ENCODE measurements at regions not wholly inside any gene's neighbourhood (a gene's known extent, or its start where the extent isn't known, plus 50 kb on each side); places are given as distances from the start of the nearest gene placed in this dataset.
"Not testable (repeated sequence)": the region's sequence is repeated elsewhere in the genome, so short reads cannot be mapped to it uniquely, and the experiment has no call there.

DNA sequence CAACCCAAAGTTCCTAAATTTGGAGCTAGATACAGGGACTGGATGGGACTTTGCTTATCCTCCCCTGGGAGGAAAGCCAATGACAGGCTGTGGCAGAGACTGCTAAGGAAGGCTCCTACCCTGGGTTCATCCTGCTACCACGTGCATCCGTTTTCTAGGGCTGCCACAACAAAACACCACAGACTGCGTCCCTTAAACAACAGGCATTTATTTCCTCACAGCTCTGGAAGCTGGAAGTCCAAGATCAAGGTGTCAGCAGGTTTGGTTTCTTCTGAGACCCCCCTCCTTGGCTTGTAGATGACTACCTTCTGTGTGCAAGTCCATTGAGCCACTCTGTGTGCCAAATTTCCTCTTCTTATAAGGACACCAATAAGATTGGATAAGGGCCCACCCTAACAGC is 263.9 kb downstream of the FAM43A start:
- Mint-ChIP-seq H3K4me3 (no peak overlapping the region), H3K36me3 (ENCODE audit: low read depth) (no peaks in the 10 kb centered on the region), H3K9me3 (peaks cover 6% of the 10 kb centered on the region), H3K27ac (no peak overlapping the region), H3K4me1 (ENCODE audit: low read depth) (no peaks in the 10 kb centered on the region), H3K27me3 (ENCODE audit: low read depth) (no peaks in the 10 kb centered on the region)
- intact Hi-C loops (cut with micrococcal nuclease) = no loop called here
- no peak for DNase-seq
- CTCF ChIA-PET = no interaction called here

DNA sequence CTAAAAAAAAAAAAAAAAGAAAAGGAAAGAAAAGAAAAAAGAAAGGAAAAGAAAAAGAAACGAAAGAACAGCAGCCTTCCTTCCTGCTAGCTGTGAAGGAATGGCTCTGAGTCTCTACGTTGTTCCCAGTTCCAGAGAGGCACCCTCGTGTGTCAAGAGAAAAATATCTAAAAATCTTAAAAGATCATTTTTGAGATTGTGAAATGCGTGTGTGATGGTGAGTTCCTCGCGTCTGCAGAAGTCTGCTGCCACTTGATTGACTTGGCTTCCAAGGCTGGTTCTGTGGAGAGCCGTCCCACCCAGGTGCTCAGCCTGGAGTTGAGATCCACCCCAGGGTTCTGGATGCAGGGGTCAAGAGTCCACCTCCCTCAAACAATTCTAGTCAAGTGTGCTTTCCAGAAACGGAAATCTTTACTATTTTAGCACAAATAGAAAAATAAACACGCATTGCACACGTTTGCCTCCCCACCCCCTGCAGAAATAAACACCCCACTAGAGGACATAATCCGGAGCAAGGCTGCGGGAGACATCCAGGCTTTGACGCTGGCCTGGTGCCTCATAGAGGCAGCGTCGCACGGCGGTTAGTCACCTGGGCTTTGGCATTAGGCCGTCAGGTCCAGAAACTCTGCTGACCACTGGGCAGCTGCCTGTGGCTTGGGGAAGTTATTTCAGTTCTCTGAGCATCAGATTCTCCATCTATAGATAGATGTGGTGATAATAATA is 265.4 kb downstream of the FAM43A start:
- H3K27me3 Mint-ChIP-seq (ENCODE audit: low read depth) = no peaks in the 10 kb centered on the region
- H3K27ac Mint-ChIP-seq = no peak overlapping the region
- CTCF ChIA-PET = no interaction called here
- no peaks in the 10 kb centered on the region for H3K36me3 Mint-ChIP-seq (ENCODE audit: low read depth)
- intact Hi-C loops (cut with micrococcal nuclease) = no loop called here
- H3K9me3 Mint-ChIP-seq = peaks cover 6% of the 10 kb centered on the region
- no peak overlapping the region for H3K4me3 Mint-ChIP-seq
- H3K4me1 Mint-ChIP-seq (ENCODE audit: low read depth) = no peaks in the 10 kb centered on the region
- DNase-seq = no peak

DNA sequence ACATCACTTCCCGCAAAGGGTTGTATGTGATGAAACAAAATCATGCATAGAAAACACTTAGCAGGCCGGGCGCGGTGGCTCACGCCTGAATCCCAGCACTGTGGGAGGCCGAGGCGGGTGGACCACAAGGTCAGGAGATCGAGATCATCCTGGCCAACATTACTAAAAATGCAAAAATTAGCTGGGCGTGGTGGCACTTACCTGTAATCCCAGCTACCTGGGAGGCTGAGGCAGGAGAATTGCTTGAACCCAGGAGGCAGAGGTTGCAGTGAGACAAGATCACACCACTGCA is 265.9 kb downstream of the FAM43A start:
- H3K27ac Mint-ChIP-seq; H3K4me1 Mint-ChIP-seq (ENCODE audit: low read depth); intact Hi-C loops (cut with micrococcal nuclease); H3K36me3 Mint-ChIP-seq (ENCODE audit: low read depth); CTCF ChIA-PET; H3K9me3 Mint-ChIP-seq; H3K27me3 Mint-ChIP-seq (ENCODE audit: low read depth); DNase-seq; H3K4me3 Mint-ChIP-seq: not testable (repeated sequence)

DNA sequence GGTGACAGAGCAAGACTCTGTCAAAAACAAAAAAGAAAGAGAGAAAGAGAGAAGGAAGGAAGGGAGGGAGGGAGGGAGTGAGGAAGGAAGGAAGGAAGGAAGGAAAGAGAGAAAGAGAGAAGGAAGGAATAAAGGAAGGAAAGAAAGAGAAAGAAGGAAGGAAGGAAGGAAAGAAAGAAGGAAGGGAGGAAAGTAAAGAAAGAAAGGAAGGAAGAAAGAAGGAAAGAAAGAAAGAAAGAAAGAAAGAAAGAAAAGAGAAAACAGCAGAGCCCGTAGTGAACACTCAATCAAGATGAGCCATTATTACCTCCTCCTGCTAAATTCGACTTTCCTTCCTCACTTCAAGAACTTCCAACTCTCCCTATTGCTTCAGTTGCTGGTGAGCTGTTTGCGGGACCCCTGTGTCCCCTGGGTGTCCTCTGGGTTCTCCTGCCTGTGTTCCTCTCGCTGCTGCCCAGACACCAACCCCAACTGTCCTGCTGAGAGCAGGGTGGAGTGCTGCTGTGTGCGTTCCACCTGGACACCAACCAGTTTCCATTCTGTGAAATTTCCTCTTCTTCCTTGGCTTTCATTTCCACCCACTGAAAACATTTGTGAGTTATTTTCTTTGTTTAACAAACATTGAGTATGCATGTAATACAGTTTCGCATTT is 266.4 kb downstream of the FAM43A start:
- Mint-ChIP-seq H3K4me3 (no peak overlapping the region), H3K9me3 (peaks cover 6% of the 10 kb centered on the region), H3K27ac (no peak overlapping the region), H3K27me3 (ENCODE audit: low read depth) (no peaks in the 10 kb centered on the region), H3K4me1 (ENCODE audit: low read depth) (no peaks in the 10 kb centered on the region), H3K36me3 (ENCODE audit: low read depth) (no peaks in the 10 kb centered on the region)
- CTCF ChIA-PET = no interaction called here
- DNase-seq = no peak
- intact Hi-C loops (cut with micrococcal nuclease) = no loop called here

DNA sequence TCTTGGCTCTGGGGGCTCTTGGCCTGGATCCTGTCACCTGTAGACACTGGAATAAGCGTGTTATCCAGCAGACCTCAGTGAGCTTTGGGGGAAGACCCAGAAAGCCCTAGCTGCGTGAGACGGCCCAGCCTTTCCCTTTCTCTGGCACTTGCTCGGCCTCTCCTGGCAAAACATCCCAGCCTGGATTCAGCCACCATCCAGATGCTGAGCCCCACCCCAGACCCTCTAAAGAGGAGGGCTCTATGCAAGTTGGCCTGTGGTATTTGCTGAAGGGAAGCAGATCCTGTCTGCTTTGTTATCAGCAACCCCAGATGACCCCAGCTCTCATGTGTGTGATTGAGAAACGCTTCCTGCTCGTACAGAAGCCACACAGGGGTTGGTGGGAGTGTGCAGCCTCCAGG is 267.2 kb downstream of the FAM43A start:
- Mint-ChIP-seq H3K27me3 (ENCODE audit: low read depth) (no peaks in the 10 kb centered on the region), H3K4me3 (no peak overlapping the region), H3K36me3 (ENCODE audit: low read depth) (no peaks in the 10 kb centered on the region), H3K9me3 (peaks cover 4% of the 10 kb centered on the region), H3K27ac (no peak overlapping the region), H3K4me1 (ENCODE audit: low read depth) (no peaks in the 10 kb centered on the region)
- no peak for DNase-seq
- CTCF ChIA-PET = interaction anchor here (0.5 kb wide), 1 partner anchor 10 kb away, joined by 3 read pairs; no protein-coding TSS in a partner anchor
- intact Hi-C loops (cut with micrococcal nuclease) = no loop called here

- intact Hi-C loops (cut with micrococcal nuclease) = no loop called here
- no peaks in the 10 kb centered on the region for H3K27me3 Mint-ChIP-seq (ENCODE audit: low read depth)
- H3K4me1 Mint-ChIP-seq (ENCODE audit: low read depth) = no peaks in the 10 kb centered on the region
- no peaks in the 10 kb centered on the region for H3K36me3 Mint-ChIP-seq (ENCODE audit: low read depth)
- H3K27ac Mint-ChIP-seq = no peak overlapping the region
- no peak overlapping the region for H3K4me3 Mint-ChIP-seq
- H3K9me3 Mint-ChIP-seq = peaks cover 2% of the 10 kb centered on the region
- CTCF ChIA-PET = no interaction called here
- no peak for DNase-seq
These were observed 267.6 kb downstream of the FAM43A start for GRCh38 chr3:194953291-194953690.

- Mint-ChIP-seq H3K9me3 (no peaks in the 10 kb centered on the region), H3K27ac (no peak overlapping the region), H3K36me3 (ENCODE audit: low read depth) (no peaks in the 10 kb centered on the region), H3K27me3 (ENCODE audit: low read depth) (no peaks in the 10 kb centered on the region), H3K4me1 (ENCODE audit: low read depth) (no peaks in the 10 kb centered on the region), H3K4me3 (no peak overlapping the region)
- CTCF ChIA-PET = interaction anchor here (0.7 kb wide), 1 partner anchor 559 kb away, joined by 3 read pairs; no protein-coding TSS in a partner anchor
- no peak for DNase-seq
- intact Hi-C loops (cut with micrococcal nuclease) = no loop called here
These were observed 269.9 kb downstream of the FAM43A start for GRCh38 chr3:194955546-194955945.

GRCh38 chr3:194955979-194956696 is 270.5 kb downstream of the FAM43A start:
- no peaks in the 10 kb centered on the region for H3K9me3 Mint-ChIP-seq
- DNase-seq = no peak
- CTCF ChIA-PET = interaction anchor here (0.7 kb wide), 1 partner anchor 558 kb away, joined by 3 read pairs; no protein-coding TSS in a partner anchor
- intact Hi-C loops (cut with micrococcal nuclease) = no loop called here
- H3K27me3 Mint-ChIP-seq (ENCODE audit: low read depth) = no peaks in the 10 kb centered on the region
- H3K4me1 Mint-ChIP-seq (ENCODE audit: low read depth) = no peaks in the 10 kb centered on the region
- no peak overlapping the region for H3K27ac Mint-ChIP-seq
- H3K36me3 Mint-ChIP-seq (ENCODE audit: low read depth) = no peaks in the 10 kb centered on the region
- no peak overlapping the region for H3K4me3 Mint-ChIP-seq

- no peaks in the 10 kb centered on the region for H3K36me3 Mint-ChIP-seq (ENCODE audit: low read depth)
- intact Hi-C loops (cut with micrococcal nuclease) = no loop called here
- H3K4me1 Mint-ChIP-seq (ENCODE audit: low read depth) = no peaks in the 10 kb centered on the region
- H3K4me3 Mint-ChIP-seq = no peak overlapping the region
- DNase-seq = no peak
- H3K9me3 Mint-ChIP-seq = no peaks in the 10 kb centered on the region
- CTCF ChIA-PET = no interaction called here
- no peak overlapping the region for H3K27ac Mint-ChIP-seq
- no peaks in the 10 kb centered on the region for H3K27me3 Mint-ChIP-seq (ENCODE audit: low read depth)
These were observed 271.2 kb downstream of the FAM43A start for GRCh38 chr3:194956697-194957396.

DNA sequence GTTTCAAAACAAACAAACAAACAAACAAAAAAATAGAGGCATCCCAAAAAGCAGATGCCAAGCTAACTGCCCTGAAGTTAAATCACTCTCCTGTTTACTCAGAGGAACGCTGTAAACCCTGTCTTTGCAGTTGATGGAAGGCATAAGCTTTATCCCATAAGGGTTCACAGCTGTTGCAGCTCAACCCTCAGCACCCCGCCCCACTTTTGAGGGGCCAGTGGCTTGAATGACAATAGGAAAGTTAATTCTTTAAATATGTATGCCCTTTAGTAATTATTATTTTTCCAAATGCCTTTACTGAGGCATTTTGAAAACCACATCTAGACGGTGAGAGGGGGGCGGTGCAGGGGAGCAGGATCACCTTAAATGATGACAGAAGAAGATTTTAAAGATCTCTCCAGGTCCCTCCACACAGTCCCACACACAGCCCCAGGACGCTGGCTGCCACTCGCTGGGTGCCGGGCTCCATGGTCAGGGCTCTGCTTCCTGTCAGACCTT is 272.1 kb downstream of the FAM43A start:
- CTCF ChIA-PET = no interaction called here
- intact Hi-C loops (cut with micrococcal nuclease) = no loop called here
- no peaks in the 10 kb centered on the region for H3K4me1 Mint-ChIP-seq (ENCODE audit: low read depth)

DNA sequence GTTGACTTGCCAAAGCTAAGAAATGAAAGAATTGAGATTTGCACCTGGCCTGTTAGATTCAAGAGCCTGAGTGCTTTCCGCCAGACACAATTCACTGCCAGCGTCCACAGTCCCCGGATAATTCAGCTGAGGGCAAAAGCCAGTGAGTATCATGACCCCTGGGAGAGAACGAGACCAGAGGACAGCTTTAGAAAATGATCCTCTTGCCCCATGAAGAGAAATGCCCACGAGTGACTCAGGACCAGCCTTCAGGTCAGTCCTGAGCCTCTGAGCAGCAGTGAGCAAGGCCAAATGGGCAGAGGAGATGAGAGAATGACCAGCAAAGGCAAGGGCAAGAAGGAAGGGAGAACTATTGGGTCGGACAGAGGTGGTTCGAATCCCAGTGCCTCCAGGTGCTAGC is 273.5 kb downstream of the FAM43A start:
- intact Hi-C loops (cut with micrococcal nuclease) = no loop called here
- H3K9me3 Mint-ChIP-seq = no peaks in the 10 kb centered on the region
- no peaks in the 10 kb centered on the region for H3K36me3 Mint-ChIP-seq (ENCODE audit: low read depth)
- H3K4me3 Mint-ChIP-seq = no peak overlapping the region
- H3K27ac Mint-ChIP-seq = no peak overlapping the region
- CTCF ChIA-PET = interaction anchor here (0.6 to 0.8 kb wide), 2 partner anchors 24 to 1293 kb away, joined by 3 to 5 read pairs; no protein-coding TSS in a partner anchor
- no peak for DNase-seq
- H3K27me3 Mint-ChIP-seq (ENCODE audit: low read depth) = no peaks in the 10 kb centered on the region
- no peaks in the 10 kb centered on the region for H3K4me1 Mint-ChIP-seq (ENCODE audit: low read depth)

More for the DNA sequence above, 272.1 kb downstream of the FAM43A start:
- DNase-seq = no peak
- H3K4me3 Mint-ChIP-seq = no peak overlapping the region
- no peaks in the 10 kb centered on the region for H3K27me3 Mint-ChIP-seq (ENCODE audit: low read depth)
- no peaks in the 10 kb centered on the region for H3K36me3 Mint-ChIP-seq (ENCODE audit: low read depth)
- no peaks in the 10 kb centered on the region for H3K9me3 Mint-ChIP-seq
- no peak overlapping the region for H3K27ac Mint-ChIP-seq

DNA sequence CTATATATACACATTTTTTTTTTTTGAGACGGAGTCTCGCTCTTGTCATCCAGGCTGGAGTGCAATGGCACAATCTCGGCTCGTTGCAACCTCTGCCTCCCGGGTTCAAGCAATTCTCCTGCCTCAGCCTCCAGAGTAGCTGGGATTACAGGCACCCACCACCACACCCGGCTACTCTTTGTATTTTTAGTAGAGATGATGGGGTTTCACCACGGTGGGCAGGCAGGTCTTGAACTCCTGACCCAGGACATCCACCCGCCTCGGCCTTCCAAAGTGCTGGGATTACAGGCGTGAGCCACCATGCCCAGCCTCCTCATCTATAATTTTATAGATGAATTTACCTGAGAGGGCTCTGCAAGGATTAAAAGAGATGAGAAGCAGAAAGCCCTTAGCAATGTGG is 274.0 kb downstream of the FAM43A start:
- H3K27me3 Mint-ChIP-seq (ENCODE audit: low read depth); DNase-seq; H3K4me1 Mint-ChIP-seq (ENCODE audit: low read depth); intact Hi-C loops (cut with micrococcal nuclease); H3K9me3 Mint-ChIP-seq; H3K27ac Mint-ChIP-seq; H3K4me3 Mint-ChIP-seq; H3K36me3 Mint-ChIP-seq (ENCODE audit: low read depth): not testable (repeated sequence)
- CTCF ChIA-PET = interaction anchor here (0.6 to 0.8 kb wide), 2 partner anchors 23 to 1294 kb away, joined by 3 to 5 read pairs; no protein-coding TSS in a partner anchor
